HCT116 (cell line): ENCODE measurements at regions not wholly inside any gene's neighbourhood (a gene's known extent, or its start where the extent isn't known, plus 50 kb on each side); places are given as distances from the start of the nearest gene placed in this dataset.

Experiments used
- ATAC-seq: fragments of 200-7000 bp; cut with Tn5 transposase; 2 replicates; pipeline ENCODE4 v1.9.1; 2020; ENCODE audit warnings: mild to moderate bottlenecking, moderate library complexity
- BruUV-seq: library from RNA; stranded (reverse); fragments of 400-500 nt; replicated peaks from 2 replicates; lab custom pipeline; 2021; lab: Mats Ljungman, UMichigan
- CTCF ChIA-PET: fragments of 300-600 bp; sonication (Branson Sonifier 250); formaldehyde crosslinking; loops from one replicate; lab custom pipeline; 2021; ENCODE audit warnings: antibody characterized with exemption; lab: Charles Lee
- POLR2A ChIA-PET: fragments of 300-600, 350-600 bp; sonication (Branson Sonifier 250); formaldehyde crosslinking; loops from one replicate; lab custom pipeline; 2021; ENCODE audit warnings: antibody characterized with exemption; lab: Charles Lee
- RAD21 ChIA-PET, 2 experiments: fragments of 300-600 bp; sonication (Branson Sonifier 250); formaldehyde crosslinking; loops; one replicate each; lab custom pipeline; 2023; ENCODE audit warnings: low total read pairs in 2 of 2; ENCODE audit not compliant: uncharacterized antibody in 2 of 2, unreplicated experiment in 2 of 2, low non-redundant PET in 1 of 2; lab: Charles Lee
- DNase-seq: peaks from one replicate; pipeline ENCODE4 v3.0.0-alpha.2; 2010; ENCODE audit warnings: low read depth, low spot score
- H2AFZ ChIP-seq: fragments of 200-600 bp; shearing (Covaris generic), sonication (generic); 2 replicates; pipeline ENCODE4 v1.6.1; 2017; ENCODE audit warnings: low read depth, mixed run types, mixed read lengths, antibody characterized with exemption, low read length; ENCODE audit not compliant: poor library complexity, severe bottlenecking
- H3K27ac ChIP-seq: 2 replicates; pipeline ENCODE4 v1.5.1; 2012; ENCODE audit warnings: low read depth, low read length
- H3K27me3 ChIP-seq: fragments of 200-600 bp; sonication (generic); 2 replicates; pipeline ENCODE4 v1.6.1; 2016; ENCODE audit warnings: mixed run types, low read length, mixed read lengths; ENCODE audit not compliant: insufficient read depth
- H3K36me3 ChIP-seq, 2 experiments: fragments of 200-500 bp in 1 of 2; fragments of 200-600 bp in 1 of 2; sonication (Bioruptor generic) in 1 of 2; sonication (generic) in 1 of 2; 2 replicates each; pipeline versions ENCODE4 v1.5.1 to v1.6.1; 2014 to 2016; ENCODE audit warnings: low read length in 2 of 2, inconsistent platforms in 1 of 2, mixed read lengths in 1 of 2, mixed run types in 1 of 2; ENCODE audit not compliant: insufficient read depth in 2 of 2, control insufficient read depth in 1 of 2
- H3K4me1 ChIP-seq, 2 experiments: fragments of 200-600 bp in 1 of 2; sonication (generic) in 1 of 2; 2 replicates each; pipeline versions ENCODE4 v1.5.1 to v1.6.1; 2012 to 2017; ENCODE audit warnings: low read length in 2 of 2, inconsistent platforms in 1 of 2, mild to moderate bottlenecking in 1 of 2, mixed read lengths in 1 of 2, mixed run types in 1 of 2, moderate library complexity in 1 of 2; ENCODE audit not compliant: insufficient read depth in 2 of 2, control insufficient read depth in 1 of 2
- H3K4me2 ChIP-seq: fragments of 200-600 bp; sonication (generic); 2 replicates; pipeline ENCODE4 v1.6.1; 2017; ENCODE audit warnings: mixed run types, low read length, mixed read lengths
- H3K4me3 ChIP-seq, 2 experiments: fragments of 200-600 bp in 1 of 2; sonication (generic) in 1 of 2; replicated peaks in 1 of 2; 2 replicates each; pipeline ENCODE4 v1.5.1; 2011 to 2016; ENCODE audit warnings: low read length in 2 of 2, control low read depth in 1 of 2, low read depth in 1 of 2, mild to moderate bottlenecking in 1 of 2, mixed read lengths in 1 of 2, mixed run types in 1 of 2
- H3K79me2 ChIP-seq: fragments of 200-600 bp; sonication (generic); 2 replicates; pipeline ENCODE4 v1.6.1; 2017; ENCODE audit warnings: mild to moderate bottlenecking, mixed run types, low read length, moderate library complexity, mixed read lengths; ENCODE audit not compliant: insufficient read depth
- H3K9ac ChIP-seq: fragments of 200-600 bp; sonication (generic); 2 replicates; pipeline ENCODE4 v1.6.1; 2016; ENCODE audit warnings: low read length, mixed read lengths
- H3K9me2 ChIP-seq: fragments of 200-600 bp; sonication (generic), shearing (Covaris generic); 2 replicates; pipeline ENCODE4 v1.6.1; 2017; ENCODE audit warnings: mixed run types, mild to moderate bottlenecking, moderate library complexity; ENCODE audit not compliant: insufficient read depth
- H3K9me3 ChIP-seq, 2 experiments: fragments of 200-500 bp in 1 of 2; fragments of 200-600 bp in 1 of 2; sonication (Bioruptor generic) in 1 of 2; sonication (generic) in 1 of 2; 2 replicates each; pipeline ENCODE4 v1.6.1; 2014 to 2017; ENCODE audit warnings: low read length in 2 of 2, mixed read lengths in 2 of 2, inconsistent platforms in 1 of 2, low read depth in 1 of 2, mild to moderate bottlenecking in 1 of 2, mixed run types in 1 of 2, moderate library complexity in 1 of 2; ENCODE audit not compliant: control insufficient read depth in 1 of 2, insufficient read depth in 1 of 2
- H4K20me1 ChIP-seq: fragments of 200-600 bp; sonication (generic), shearing (Covaris generic); 2 replicates; pipeline ENCODE4 v1.6.1; 2017; ENCODE audit warnings: mixed run types, mild to moderate bottlenecking, moderate library complexity; ENCODE audit not compliant: insufficient read depth
- ATF3 ChIP-seq: IDR thresholded peaks from 2 replicates; pipeline ENCODE4 v1.6.1; 2012
- CBX3 ChIP-seq: IDR thresholded peaks from 2 replicates; pipeline ENCODE4 v1.6.1; 2012; ENCODE audit warnings: low read depth
- CEBPB ChIP-seq: IDR thresholded peaks from 2 replicates; pipeline ENCODE4 v1.6.1; 2012; ENCODE audit warnings: low read depth
- CTCF ChIP-seq, 3 experiments: fragments of 200-600 bp in 1 of 3; sonication (generic) in 1 of 3; IDR thresholded peaks in 2 of 3; conservative IDR thresholded peaks in 1 of 3; 2 replicates each; pipeline ENCODE4 v1.5.1; 2012 to 2017; ENCODE audit warnings: low read depth in 2 of 3, low read length in 2 of 3, antibody characterized with exemption in 1 of 3, borderline replicate concordance in 1 of 3, control low read depth in 1 of 3, mild to moderate bottlenecking in 1 of 3, mixed read lengths in 1 of 3, mixed run types in 1 of 3, moderate library complexity in 1 of 3; ENCODE audit not compliant: insufficient read depth in 1 of 3
- EGR1 ChIP-seq: IDR thresholded peaks from 2 replicates; pipeline ENCODE4 v1.6.1; 2012; ENCODE audit warnings: low read depth
- ELF1 ChIP-seq: IDR thresholded peaks from 2 replicates; pipeline ENCODE4 v1.6.1; 2012; ENCODE audit warnings: low read depth, borderline replicate concordance
- EZH2 ChIP-seq: fragments of 200-600 bp; sonication (generic); IDR thresholded peaks from 2 replicates; pipeline ENCODE4 v1.6.1; 2017; ENCODE audit warnings: antibody characterized with exemption, mixed run types
- EZH2phosphoT487 ChIP-seq: fragments of 200-600 bp; IDR thresholded peaks from 2 replicates; pipeline ENCODE4 v1.6.1; 2018; ENCODE audit warnings: antibody characterized with exemption, borderline replicate concordance
- JUND ChIP-seq: IDR thresholded peaks from 2 replicates; pipeline ENCODE4 v1.6.1; 2012
- MAX ChIP-seq: IDR thresholded peaks from 2 replicates; pipeline ENCODE4 v1.6.1; 2012
- POLR2A ChIP-seq: IDR thresholded peaks from 2 replicates; pipeline ENCODE4 v1.7.0; 2011; ENCODE audit warnings: borderline replicate concordance; ENCODE audit not compliant: insufficient read depth, insufficient read length; ENCODE audit errors: extremely low read depth
- SIN3A ChIP-seq: IDR thresholded peaks from 2 replicates; pipeline ENCODE4 v1.6.1; 2012; ENCODE audit warnings: low read depth
- SP1 ChIP-seq: IDR thresholded peaks from 2 replicates; pipeline ENCODE4 v1.6.1; 2012; ENCODE audit warnings: low read depth
- TCF7L2 ChIP-seq: IDR thresholded peaks from 2 replicates; pipeline ENCODE4 v1.7.0; 2011; ENCODE audit warnings: borderline replicate concordance, inconsistent platforms; ENCODE audit not compliant: insufficient read depth, insufficient read length; ENCODE audit errors: extremely low read depth
- ZFX ChIP-seq: fragments of 450-650 bp; IDR thresholded peaks from 2 replicates; pipeline ENCODE4 v1.6.1; 2017
- ZNF274 ChIP-seq: fragments of 200-500 bp; sonication (Bioruptor generic); IDR thresholded peaks from 2 replicates; pipeline ENCODE4 v1.6.1; 2014; ENCODE audit warnings: mild to moderate bottlenecking, low read depth, low read length, inconsistent platforms
- intact Hi-C: fragments of 100-400 bp; cut with micrococcal nuclease; formaldehyde crosslinking; loops from 2 replicates; pipeline ENCODE4 v1.10.0; 2022
- TF ChIP-seq, protein P1 (sequence below): IDR thresholded peaks from 2 replicates; pipeline ENCODE4 v1.6.1; 2012; ENCODE audit warnings: low read depth

DNA sequence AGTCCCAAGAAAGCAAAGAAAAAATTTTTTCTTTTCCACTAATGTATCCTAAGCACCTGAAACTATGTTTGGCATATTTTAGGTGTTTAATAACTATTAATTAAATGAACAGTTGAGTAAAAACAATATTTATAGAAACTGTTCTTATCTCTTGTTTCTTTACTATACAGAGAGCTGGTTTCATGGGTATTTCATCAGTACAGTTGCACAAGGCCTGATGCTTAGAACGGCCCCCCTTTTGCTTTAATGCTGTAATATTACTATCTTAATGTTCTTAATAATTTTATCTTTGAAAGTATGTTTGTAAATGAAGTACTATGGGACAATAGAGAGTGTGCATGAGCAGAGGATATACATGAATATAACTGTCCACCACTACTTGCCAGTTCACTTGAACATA, 479.1 kb upstream of the SLIT2 start:
- Histone ChIP-seq H3K4me1 (peaks cover 21 to 35% of the 10 kb centered on the region in 2 experiments), H3K9ac (no peak overlapping the region), H3K36me3 (no peaks in the 10 kb centered on the region), H3K4me2 (no peak overlapping the region), H3K9me3 (no peaks in the 10 kb centered on the region), H3K27ac (no peak overlapping the region), H3K9me2 (no peaks in the 10 kb centered on the region), H3K79me2 (no peaks in the 10 kb centered on the region), H4K20me1 (no peaks in the 10 kb centered on the region), H3K4me3 (no peak overlapping the region), H2AFZ (no peak overlapping the region), H3K27me3 (no peaks in the 10 kb centered on the region)
- POLR2A ChIA-PET, result no interaction called here
- DNase-seq, result no peak
- no TSS peak for BruUV-seq
- no peak for ATAC-seq
- RAD21 ChIA-PET, result no interaction called here
- TF ChIP-seq, protein P1, sequence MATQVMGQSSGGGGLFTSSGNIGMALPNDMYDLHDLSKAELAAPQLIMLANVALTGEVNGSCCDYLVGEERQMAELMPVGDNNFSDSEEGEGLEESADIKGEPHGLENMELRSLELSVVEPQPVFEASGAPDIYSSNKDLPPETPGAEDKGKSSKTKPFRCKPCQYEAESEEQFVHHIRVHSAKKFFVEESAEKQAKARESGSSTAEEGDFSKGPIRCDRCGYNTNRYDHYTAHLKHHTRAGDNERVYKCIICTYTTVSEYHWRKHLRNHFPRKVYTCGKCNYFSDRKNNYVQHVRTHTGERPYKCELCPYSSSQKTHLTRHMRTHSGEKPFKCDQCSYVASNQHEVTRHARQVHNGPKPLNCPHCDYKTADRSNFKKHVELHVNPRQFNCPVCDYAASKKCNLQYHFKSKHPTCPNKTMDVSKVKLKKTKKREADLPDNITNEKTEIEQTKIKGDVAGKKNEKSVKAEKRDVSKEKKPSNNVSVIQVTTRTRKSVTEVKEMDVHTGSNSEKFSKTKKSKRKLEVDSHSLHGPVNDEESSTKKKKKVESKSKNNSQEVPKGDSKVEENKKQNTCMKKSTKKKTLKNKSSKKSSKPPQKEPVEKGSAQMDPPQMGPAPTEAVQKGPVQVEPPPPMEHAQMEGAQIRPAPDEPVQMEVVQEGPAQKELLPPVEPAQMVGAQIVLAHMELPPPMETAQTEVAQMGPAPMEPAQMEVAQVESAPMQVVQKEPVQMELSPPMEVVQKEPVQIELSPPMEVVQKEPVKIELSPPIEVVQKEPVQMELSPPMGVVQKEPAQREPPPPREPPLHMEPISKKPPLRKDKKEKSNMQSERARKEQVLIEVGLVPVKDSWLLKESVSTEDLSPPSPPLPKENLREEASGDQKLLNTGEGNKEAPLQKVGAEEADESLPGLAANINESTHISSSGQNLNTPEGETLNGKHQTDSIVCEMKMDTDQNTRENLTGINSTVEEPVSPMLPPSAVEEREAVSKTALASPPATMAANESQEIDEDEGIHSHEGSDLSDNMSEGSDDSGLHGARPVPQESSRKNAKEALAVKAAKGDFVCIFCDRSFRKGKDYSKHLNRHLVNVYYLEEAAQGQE, result no peak
- no peak for TF ChIP-seq CEBPB
- TF ChIP-seq EGR1, result no peak
- no peak for TF ChIP-seq MAX
- no peak for TF ChIP-seq EZH2
- no peak for TF ChIP-seq SIN3A
- intact Hi-C loops, result no loop called here
- CTCF ChIA-PET, result no interaction called here

DNA sequence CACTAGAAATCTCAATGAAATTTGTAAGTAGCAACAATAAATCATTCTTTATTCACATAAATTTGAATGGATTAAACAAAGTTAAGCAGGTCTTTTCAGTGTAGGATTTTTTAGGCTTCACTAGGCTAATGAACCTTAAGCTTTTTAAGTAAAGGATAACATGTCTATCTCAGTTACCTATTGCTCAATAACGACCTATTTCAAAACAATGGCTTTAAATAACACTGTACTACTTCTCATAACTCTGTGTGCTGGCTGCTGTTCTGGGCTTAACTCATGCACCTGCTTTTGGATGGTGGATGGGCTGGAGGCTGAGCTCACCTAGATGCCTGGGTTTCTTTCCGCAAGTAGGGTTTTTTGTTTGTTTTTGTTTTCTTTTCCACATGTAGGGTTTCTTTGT, 495.0 kb upstream of the SLIT2 start:
- Histone ChIP-seq H3K9ac (no peak overlapping the region), H3K79me2 (no peaks in the 10 kb centered on the region), H3K36me3 (no peaks in the 10 kb centered on the region), H3K9me3 (no peaks in the 10 kb centered on the region), H3K27ac (no peak overlapping the region), H3K4me3 (no peak overlapping the region), H2AFZ (no peak overlapping the region), H3K4me1 (no peaks in the 10 kb centered on the region), H3K27me3 (no peaks in the 10 kb centered on the region), H3K4me2 (no peak overlapping the region), H4K20me1 (no peaks in the 10 kb centered on the region), H3K9me2 (no peaks in the 10 kb centered on the region)
- intact Hi-C loops, result no loop called here
- ATAC-seq (no peak), DNase-seq (no peak)
- ChIA-PET CTCF (no interaction called here), RAD21 (no interaction called here), POLR2A (no interaction called here)
- no TSS peak for BruUV-seq
- TF ChIP-seq SP1 (no peak), ZNF274 (no peak), CEBPB (no peak), ELF1 (no peak), MAX (no peak), ZFX (no peak), CTCF (IDR thresholded peaks at IDR 0.05 in 2 of 3, conservative IDR thresholded peaks at IDR 0.05 in 1 of 3; ENCODE audit: borderline replicate concordance in 1 of 3, insufficient read depth in 1 of 3, low read depth in 2 of 3, low read length in 2 of 3) (no peak), CBX3 (no peak), EZH2phosphoT487 (no peak), SIN3A (no peak), POLR2A (no peak), JUND (no peak), ATF3 (no peak), TCF7L2 (no peak)
